Caco-2 (cell line): ENCODE measurements at regions not wholly inside any gene's neighbourhood (a gene's known extent, or its start where the extent isn't known, plus 50 kb on each side); places are given as distances from the start of the nearest gene placed in this dataset.

ENCODE experiments used
- BruUV-seq: library from RNA; stranded (reverse); fragments of 400-500 nt; replicated peaks from 2 replicates; lab custom pipeline; 2021; lab: Mats Ljungman, UMichigan
- CTCF ChIA-PET: fragments of 300-600 bp; sonication (Branson Sonifier 250); formaldehyde crosslinking; loops from one replicate; lab custom pipeline; 2022; ENCODE audit warnings: antibody characterized with exemption; lab: Charles Lee
- POLR2A ChIA-PET: fragments of 300-600 bp; sonication (Branson Sonifier 250); formaldehyde crosslinking; loops from one replicate; lab custom pipeline; 2022; ENCODE audit warnings: antibody characterized with exemption; lab: Charles Lee
- DNase-seq, 2 experiments: peaks; one replicate each; pipeline versions ENCODE4 v3.0.0 to v3.0.0-alpha.2; 2020 to 2022
- H3K27me3 ChIP-seq: replicated peaks from 2 replicates; pipeline ENCODE4 v1.6.0; 2011; ENCODE audit warnings: low read length; ENCODE audit not compliant: control insufficient read depth, insufficient read depth
- H3K36me3 ChIP-seq: 2 replicates; pipeline ENCODE4 v1.5.1; 2011; ENCODE audit warnings: low read length; ENCODE audit not compliant: control insufficient read depth, insufficient read depth
- H3K4me1 ChIP-seq: fragments of 250-450 bp; sonication (Bioruptor Pico); 2 replicates; pipeline ENCODE4 v1.5.1; 2020; ENCODE audit warnings: mild to moderate bottlenecking
- H3K4me3 ChIP-seq: 2 replicates; pipeline ENCODE4 v1.5.1; 2011; ENCODE audit warnings: low read depth, mild to moderate bottlenecking, control low read depth, low read length
- H3K9me3 ChIP-seq: fragments of 250-450 bp; sonication (Bioruptor Pico); 2 replicates; pipeline ENCODE4 v1.5.1; 2020; ENCODE audit warnings: mild to moderate bottlenecking, moderate library complexity
- H3K27ac Mint-ChIP-seq: one replicate; pipeline ENCODE4 v1.8.0; 2022; ENCODE audit warnings: mixed read lengths; ENCODE audit not compliant: unreplicated experiment
- H3K27me3 Mint-ChIP-seq: one replicate; pipeline ENCODE4 v1.8.0; 2022; ENCODE audit warnings: mixed read lengths; ENCODE audit not compliant: insufficient read depth, unreplicated experiment
- H3K36me3 Mint-ChIP-seq: one replicate; pipeline ENCODE4 v1.8.0; 2022; ENCODE audit warnings: mild to moderate bottlenecking, mixed read lengths; ENCODE audit not compliant: insufficient read depth, unreplicated experiment
- H3K4me1 Mint-ChIP-seq: one replicate; pipeline ENCODE4 v1.8.0; 2022; ENCODE audit warnings: low read depth, mixed read lengths; ENCODE audit not compliant: unreplicated experiment
- H3K4me3 Mint-ChIP-seq: one replicate; pipeline ENCODE4 v1.8.0; 2022; ENCODE audit warnings: mild to moderate bottlenecking, moderate library complexity, mixed read lengths; ENCODE audit not compliant: unreplicated experiment
- H3K9me3 Mint-ChIP-seq: one replicate; pipeline ENCODE4 v1.8.0; 2022; ENCODE audit warnings: mixed read lengths; ENCODE audit not compliant: unreplicated experiment
- intact Hi-C: fragments of 100-400 bp; cut with micrococcal nuclease; formaldehyde crosslinking; loops from one replicate; pipeline ENCODE4 v1.10.0; 2022; ENCODE audit not compliant: unreplicated experiment
- TF ChIP-seq, protein P1 (sequence below), 2 experiments: fragments of 200-600 bp in 1 of 2; IDR thresholded peaks; 1 replicate in 1 of 2; 2 replicates in 1 of 2; pipeline versions ENCODE4 v1.5.1 to v1.8.0; 2011 to 2022; ENCODE audit warnings: antibody characterized with exemption in 1 of 2, control low read depth in 1 of 2, inconsistent platforms in 1 of 2, low read depth in 1 of 2, low read length in 1 of 2, mild to moderate bottlenecking in 1 of 2, moderate library complexity in 1 of 2; ENCODE audit not compliant: insufficient read depth in 1 of 2, severe bottlenecking in 1 of 2, unreplicated experiment in 1 of 2

DNA sequence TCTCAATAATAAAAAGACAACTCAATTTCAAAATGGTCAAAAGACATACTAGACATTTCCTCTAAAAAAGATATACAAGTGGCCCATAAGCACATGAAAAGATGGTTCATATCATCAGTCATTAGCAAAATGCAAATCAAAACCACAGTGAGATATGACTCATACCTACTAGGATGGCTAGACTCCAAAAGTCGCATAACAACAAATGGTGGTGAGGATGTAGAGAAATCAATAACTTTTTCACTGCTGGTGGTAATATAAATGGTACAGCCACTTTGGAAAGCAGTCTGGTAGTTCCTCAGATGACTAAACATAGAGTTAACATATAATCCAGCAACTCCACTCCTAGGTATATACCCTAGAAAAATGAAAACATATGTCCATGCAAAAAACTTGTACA, 242.3 kb upstream of the NOL4 start:
- Mint-ChIP-seq H3K9me3 (no peaks in the 10 kb centered on the region), H3K27me3 (no peaks in the 10 kb centered on the region), H3K4me3 (no peak overlapping the region), H3K36me3 (no peaks in the 10 kb centered on the region), H3K27ac (no peak overlapping the region), H3K4me1 (no peaks in the 10 kb centered on the region)
- CTCF ChIA-PET = no interaction called here
- H3K27me3 ChIP-seq = no peaks in the 10 kb centered on the region
- no peaks in the 10 kb centered on the region for H3K4me1 ChIP-seq
- TF ChIP-seq, protein P1, sequence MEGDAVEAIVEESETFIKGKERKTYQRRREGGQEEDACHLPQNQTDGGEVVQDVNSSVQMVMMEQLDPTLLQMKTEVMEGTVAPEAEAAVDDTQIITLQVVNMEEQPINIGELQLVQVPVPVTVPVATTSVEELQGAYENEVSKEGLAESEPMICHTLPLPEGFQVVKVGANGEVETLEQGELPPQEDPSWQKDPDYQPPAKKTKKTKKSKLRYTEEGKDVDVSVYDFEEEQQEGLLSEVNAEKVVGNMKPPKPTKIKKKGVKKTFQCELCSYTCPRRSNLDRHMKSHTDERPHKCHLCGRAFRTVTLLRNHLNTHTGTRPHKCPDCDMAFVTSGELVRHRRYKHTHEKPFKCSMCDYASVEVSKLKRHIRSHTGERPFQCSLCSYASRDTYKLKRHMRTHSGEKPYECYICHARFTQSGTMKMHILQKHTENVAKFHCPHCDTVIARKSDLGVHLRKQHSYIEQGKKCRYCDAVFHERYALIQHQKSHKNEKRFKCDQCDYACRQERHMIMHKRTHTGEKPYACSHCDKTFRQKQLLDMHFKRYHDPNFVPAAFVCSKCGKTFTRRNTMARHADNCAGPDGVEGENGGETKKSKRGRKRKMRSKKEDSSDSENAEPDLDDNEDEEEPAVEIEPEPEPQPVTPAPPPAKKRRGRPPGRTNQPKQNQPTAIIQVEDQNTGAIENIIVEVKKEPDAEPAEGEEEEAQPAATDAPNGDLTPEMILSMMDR (IDR thresholded peaks at IDR 0.05; ENCODE audit: insufficient read depth in 1 of 2, low read depth in 1 of 2, low read length in 1 of 2, severe bottlenecking in 1 of 2, unreplicated experiment in 1 of 2) = no peak
- no peak overlapping the region for H3K4me3 ChIP-seq
- DNase-seq = no peak
- no peaks in the 10 kb centered on the region for H3K36me3 ChIP-seq
- POLR2A ChIA-PET = no interaction called here
- H3K9me3 ChIP-seq = no peaks in the 10 kb centered on the region
- intact Hi-C loops = no loop called here
- no TSS peak for BruUV-seq

DNA sequence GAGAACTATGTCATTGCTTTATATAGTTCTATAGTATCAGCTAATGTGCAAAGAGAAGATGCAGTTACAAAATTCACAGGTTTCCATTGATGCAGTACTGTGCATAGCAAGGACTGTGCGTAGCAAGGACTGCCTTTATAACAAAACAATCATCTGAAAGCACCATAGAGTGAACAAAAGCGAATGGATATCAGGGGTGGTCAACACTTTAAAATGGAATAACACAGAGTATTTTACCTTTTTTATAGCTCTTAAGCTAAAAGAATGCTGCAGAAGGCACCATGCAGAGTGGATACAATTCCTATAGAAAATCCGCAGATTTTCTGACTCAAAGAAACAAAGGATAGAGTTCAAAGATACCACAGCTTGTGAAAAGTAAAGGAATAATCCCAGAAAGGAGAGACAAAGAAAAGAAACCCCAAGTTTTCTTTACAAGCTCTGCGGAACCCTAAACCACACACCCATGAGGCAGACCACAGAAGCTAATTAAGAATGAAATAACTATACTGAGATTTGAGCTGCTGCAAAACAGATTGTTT, 229.9 kb upstream of the DTNA start:
- DNase-seq = no peak
- intact Hi-C loops = no loop called here
- H3K9me3 Mint-ChIP-seq = no peaks in the 10 kb centered on the region
- CTCF ChIA-PET = no interaction called here
- BruUV-seq = no TSS peak
- Histone ChIP-seq H3K27me3 (no peaks in the 10 kb centered on the region), H3K9me3 (no peaks in the 10 kb centered on the region), H3K4me1 (no peaks in the 10 kb centered on the region), H3K36me3 (no peaks in the 10 kb centered on the region), H3K4me3 (no peak overlapping the region)
- H3K4me1 Mint-ChIP-seq = no peaks in the 10 kb centered on the region
- TF ChIP-seq, protein P1 (IDR thresholded peaks at IDR 0.05; ENCODE audit: insufficient read depth in 1 of 2, low read depth in 1 of 2, low read length in 1 of 2, severe bottlenecking in 1 of 2, unreplicated experiment in 1 of 2) = no peak
- no peaks in the 10 kb centered on the region for H3K36me3 Mint-ChIP-seq
- no peak overlapping the region for H3K27ac Mint-ChIP-seq
- POLR2A ChIA-PET = no interaction called here
- H3K27me3 Mint-ChIP-seq = peaks cover 6% of the 10 kb centered on the region
- H3K4me3 Mint-ChIP-seq = no peak overlapping the region

DNA sequence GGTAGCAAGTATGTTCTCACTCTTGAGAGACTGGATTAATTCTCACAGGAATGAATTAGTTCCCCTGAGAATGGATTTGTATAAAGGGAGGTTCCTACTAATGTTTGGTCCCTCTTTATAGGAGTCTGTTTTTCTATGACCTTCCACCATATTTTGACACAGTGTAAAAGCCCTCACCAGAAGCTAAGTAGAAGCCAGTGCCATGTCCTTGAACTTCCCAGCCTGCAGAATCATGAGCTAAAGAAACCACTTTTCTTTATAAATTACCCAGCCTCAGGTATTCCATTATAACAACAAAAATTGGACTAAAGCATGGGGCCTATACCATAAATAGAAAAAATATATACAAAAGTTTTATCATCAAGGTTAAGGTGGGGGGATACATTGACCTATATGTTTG, 227.9 kb upstream of the DTNA start:
- no peaks in the 10 kb centered on the region for H3K36me3 ChIP-seq
- ChIA-PET CTCF (no interaction called here), POLR2A (no interaction called here)
- TF ChIP-seq, protein P1 (IDR thresholded peaks at IDR 0.05; ENCODE audit: insufficient read depth in 1 of 2, low read depth in 1 of 2, low read length in 1 of 2, severe bottlenecking in 1 of 2, unreplicated experiment in 1 of 2) = no peak
- H3K4me3 ChIP-seq = no peak overlapping the region
- Mint-ChIP-seq H3K27me3 (peaks cover 6% of the 10 kb centered on the region), H3K4me1 (no peaks in the 10 kb centered on the region), H3K36me3 (no peaks in the 10 kb centered on the region), H3K4me3 (no peak overlapping the region), H3K9me3 (no peaks in the 10 kb centered on the region), H3K27ac (no peak overlapping the region)
- intact Hi-C loops = no loop called here
- no peaks in the 10 kb centered on the region for H3K27me3 ChIP-seq
- DNase-seq = no peak
- BruUV-seq = no TSS peak
- H3K4me1 ChIP-seq = no peaks in the 10 kb centered on the region
- no peaks in the 10 kb centered on the region for H3K9me3 ChIP-seq
